Stimulated activated naive CD4-positive, alpha-beta T cell treated with Interleukin-2 at 50 U/mL for 16 hours (primary cell): ENCODE measurements at regions not wholly inside any gene's neighbourhood (a gene's known extent, or its start where the extent isn't known, plus 50 kb on each side); places are given as distances from the start of the nearest gene placed in this dataset.

Experiments used
- DNase-seq: peaks from one replicate; lab custom pipeline; 2025; lab: John Stamatoyannopoulos, UW

DNA sequence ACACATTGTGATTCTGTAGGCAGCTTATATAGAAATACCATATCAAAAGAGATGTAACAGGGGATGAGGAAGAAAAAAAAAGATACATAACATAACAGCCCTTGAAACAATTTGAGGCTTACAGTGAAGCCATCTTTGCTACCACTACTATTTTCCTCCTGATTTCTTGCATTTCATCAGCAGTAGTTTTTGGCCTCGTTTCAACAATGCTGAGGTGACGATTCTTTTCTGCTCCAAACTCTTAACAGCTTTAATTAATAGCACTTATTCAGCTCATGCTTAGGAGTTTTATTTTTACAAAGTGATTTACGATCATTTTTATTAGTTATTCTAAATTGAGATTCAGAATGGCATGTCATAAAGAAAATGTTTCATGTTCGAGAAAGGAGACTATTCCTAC is 163.2 kb downstream of the DCK start:
- DNase-seq, result no peak

DNA sequence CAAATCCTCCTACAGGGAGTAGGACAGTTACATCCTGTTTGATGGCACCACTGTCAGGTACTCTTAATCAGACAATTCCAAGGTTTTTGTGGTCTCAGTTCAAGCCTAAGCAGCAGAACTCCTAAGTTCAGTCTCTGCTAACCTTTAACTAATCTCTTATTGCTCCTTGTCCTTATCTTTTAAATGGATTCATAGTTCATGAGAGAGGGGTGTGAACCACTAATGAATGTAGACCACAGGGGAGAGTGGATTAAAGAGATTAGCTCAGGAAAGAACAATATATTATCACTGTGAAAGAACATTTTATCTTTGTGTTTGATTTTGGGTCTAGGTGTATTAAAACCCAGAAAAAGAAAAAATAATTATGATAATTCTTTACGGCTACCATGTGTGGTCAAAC is 168.9 kb downstream of the DCK start:
- DNase-seq, result no peak

DNA sequence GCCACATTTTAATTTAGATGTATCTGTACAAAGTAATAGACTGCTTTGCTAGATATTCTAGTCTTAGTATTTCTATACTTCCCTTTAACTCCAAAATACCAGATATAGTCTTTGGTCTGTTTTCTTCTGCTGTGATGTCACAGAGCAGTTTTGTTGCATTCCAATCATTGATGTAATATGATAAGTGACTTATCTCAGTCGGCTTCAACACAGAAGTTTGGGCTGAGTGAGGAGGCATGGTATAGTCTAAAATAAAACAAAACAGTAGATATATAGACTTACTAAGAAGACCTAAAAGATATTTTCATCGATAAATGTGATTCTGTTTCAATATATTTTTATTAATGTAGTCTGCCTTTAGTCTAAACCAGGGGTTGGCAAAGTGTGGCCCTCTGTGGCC is 169.9 kb downstream of the DCK start:
- DNase-seq, result no peak

DNA sequence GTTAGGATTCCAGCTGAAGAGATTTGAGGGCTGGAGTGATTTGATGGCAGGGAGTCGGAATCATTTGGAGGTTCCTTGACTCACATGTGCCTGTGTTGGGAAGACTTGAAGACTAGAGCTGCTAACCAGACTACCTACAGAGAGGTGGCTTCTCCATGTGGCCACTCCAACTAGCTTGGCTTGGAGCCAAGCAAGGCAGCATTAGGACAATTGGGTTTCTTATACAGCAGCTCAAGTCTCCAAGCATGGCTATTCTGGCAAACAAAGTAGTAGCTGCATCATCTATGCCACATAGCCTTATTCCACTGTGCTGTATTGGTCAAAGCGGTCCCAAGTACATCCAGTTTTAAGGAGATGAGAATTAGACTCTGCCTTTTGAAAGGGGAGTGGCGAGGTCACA is 171.7 kb upstream of the SLC4A4 start:
- DNase-seq, result no peak

- DNase-seq, result no peak
Measured at GRCh38 chr4:71171592-71171991, 167.2 kb upstream of the SLC4A4 start.

- DNase-seq, result no peak
Measured at GRCh38 chr4:71181332-71181731, 157.5 kb upstream of the SLC4A4 start.

GRCh38 chr4:71184195-71184781 is 154.5 kb upstream of the SLC4A4 start:
- peak; percentile 21 for DNase-seq

DNA sequence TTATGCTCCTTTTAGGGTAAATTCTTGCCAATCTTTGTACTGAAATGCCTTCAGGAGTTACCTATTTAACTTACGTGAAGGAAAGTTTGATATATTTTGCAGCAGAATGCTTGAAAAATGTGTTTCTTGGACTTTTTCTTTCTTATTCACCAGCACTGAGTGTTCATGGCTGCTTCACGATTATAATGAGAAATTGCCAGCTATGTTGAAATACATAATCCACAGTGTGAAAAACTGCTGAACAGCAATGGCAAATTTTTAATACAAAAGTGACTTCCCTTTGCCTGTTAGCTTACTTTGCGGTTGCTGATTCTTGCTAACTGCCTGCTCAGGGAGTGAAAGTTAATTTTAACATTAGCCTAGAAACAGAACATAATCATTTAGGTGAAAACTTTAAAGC is 153.8 kb upstream of the SLC4A4 start:
- DNase-seq, result no peak

DNA sequence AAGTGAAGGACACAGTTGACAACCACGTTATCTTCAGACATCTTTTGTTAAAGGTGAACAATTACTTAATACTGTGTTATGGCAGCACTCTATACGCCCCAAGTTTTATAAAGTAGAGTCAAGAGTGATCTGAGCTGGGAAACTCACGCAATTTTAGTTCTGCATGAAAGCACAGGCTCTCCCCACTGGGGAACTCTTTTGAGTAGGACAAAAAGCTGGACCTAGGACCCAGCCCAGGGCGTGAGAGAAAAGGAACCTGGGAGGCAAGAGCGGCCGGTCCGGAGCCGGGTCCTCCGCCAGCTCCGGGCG is 152.6 kb upstream of the SLC4A4 start:
- DNase-seq, result no peak

GRCh38 chr4:71186566-71187403 is 152.0 kb upstream of the SLC4A4 start:
- peak; percentile 12 for DNase-seq

DNA sequence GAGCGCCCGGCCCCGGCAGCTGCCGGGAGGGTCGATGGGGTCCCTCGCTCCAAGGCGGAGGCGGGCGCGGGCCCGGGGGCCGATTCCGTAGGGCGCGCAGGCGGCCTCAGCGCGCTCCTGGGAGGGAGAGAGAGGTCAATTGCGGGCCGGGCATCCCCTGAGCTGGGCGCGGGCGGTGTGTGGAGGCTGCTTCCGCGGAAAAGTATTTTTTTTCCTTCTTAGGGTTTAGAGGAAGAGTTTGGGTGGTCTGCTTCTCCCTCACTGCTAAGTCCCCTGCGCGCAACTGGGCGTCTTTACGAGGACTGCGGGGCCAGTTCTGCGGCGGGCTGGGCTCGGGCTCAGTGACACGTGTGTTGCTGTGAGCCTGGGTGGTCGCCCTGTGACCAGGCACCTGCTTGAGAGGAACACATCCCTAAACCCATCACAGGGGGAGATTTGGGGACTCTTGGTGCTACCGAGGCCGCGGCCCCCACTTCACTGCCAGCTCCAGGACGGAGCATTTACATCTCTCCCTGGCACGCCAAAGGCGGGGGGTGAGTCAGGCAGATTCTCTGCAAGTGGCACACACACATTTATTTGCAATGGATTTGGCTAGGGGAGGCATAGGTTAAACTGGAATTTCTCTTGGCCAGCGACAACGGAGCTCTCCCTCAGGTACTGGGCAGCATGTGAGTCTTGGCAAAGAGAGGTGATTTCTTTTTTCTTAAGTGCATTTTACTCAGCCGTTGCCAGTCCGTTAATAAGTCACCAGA is 151.2 kb upstream of the SLC4A4 start:
- peak; percentile 2 for DNase-seq

DNA sequence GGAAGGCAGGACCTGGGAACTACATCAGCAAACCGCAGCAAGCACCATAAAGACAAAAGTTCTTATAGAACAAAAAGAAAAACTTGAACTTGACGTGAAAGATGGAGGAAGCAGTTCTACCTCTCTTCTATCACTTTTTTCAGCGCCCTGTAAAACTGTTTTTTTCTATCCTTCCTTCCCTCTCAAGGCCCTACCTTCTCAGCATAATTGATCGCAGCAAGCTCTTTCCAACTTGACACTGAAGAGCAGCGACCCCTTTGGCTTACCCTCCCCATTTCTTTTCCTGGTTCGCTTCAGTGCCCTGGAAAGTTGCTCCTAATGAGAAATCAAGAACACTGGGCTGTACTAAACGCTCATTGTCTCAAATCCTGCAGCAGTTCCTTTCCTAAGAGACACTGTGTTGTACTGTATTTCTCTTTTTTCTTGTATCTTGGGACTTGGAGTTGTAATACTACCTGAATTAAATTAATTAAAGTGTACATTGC is 150.6 kb upstream of the SLC4A4 start:
- DNase-seq, result no peak

DNA sequence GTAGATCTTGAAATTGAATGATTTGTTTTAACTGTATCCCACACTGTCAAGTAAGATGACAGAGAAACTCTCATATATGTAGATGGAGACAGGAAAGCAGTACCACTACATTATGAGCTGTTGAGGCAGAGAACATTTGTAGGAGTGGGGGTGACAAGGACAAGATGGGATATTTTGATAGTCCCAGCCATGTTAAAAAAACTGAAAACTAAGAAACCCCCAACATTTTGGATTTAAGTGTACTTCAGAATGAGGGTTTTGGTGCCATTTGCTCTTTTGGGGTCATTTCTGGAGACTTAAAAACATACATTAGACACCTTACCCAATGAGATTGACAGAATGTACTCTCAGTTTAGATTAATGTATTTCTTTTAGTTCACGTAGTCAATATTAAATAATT is 149.9 kb upstream of the SLC4A4 start:
- no peak for DNase-seq

DNA sequence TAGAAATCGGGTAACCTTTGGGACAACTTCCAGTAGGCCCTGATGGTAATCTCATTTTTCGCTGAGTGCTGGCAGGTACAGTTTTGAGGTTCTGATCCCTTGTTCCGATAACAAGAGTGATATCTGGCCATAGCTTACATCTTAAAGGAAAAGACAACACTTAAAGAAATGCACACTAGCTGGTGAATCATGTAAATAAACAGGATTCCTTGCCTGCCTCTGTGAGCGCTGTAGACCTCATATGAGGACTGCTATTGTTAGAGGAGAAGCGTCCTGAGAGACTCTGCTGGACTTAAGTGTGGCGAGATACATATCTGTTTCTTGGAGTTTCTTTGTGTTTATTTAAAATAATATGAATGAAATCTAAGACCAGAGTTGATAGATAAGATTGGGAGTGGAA is 149.3 kb upstream of the SLC4A4 start:
- no peak for DNase-seq

DNA sequence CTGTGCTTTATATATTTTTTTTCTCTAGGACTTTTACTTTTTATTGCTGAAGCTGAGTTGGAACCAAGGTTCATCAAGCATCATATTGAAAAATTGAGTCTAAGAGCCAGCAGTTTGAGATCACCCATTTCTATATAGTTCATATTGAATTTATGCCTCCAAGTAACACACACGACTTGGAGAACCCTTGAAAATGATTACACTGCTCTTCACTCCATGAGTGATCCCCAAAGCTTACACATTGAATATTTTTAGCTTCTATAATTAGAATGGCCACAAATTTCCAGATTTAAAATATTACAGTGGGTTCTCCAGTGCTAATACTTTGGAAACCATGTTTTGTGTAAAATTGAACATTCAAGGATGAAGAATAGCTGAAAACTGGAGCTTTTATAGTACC is 144.4 kb upstream of the SLC4A4 start:
- no peak for DNase-seq

- DNase-seq, result no peak
Measured at GRCh38 chr4:71195924-71196323, 142.9 kb upstream of the SLC4A4 start.

- DNase-seq, result no peak
Measured at GRCh38 chr4:71198958-71199357, 139.9 kb upstream of the SLC4A4 start.

DNA sequence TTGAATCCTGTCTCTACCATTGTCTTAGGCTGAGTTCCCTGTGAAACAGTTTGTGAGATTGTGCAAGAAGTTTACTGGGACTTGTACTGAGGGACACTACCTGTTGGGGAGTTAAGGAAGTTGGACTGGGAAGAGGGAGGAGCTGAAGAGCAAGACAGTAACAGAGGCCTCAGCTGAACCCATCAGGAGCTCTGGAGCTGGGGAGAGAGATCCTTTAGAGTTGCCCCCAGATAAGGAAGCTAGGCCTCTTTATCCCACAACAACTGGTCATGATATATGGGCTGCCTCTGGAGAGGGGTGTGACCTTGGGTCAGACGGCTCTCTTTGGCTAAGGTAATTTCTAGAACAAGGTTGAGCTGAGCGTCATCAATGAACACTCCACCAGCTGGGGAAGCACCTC is 137.8 kb upstream of the SLC4A4 start:
- DNase-seq, result no peak

DNA sequence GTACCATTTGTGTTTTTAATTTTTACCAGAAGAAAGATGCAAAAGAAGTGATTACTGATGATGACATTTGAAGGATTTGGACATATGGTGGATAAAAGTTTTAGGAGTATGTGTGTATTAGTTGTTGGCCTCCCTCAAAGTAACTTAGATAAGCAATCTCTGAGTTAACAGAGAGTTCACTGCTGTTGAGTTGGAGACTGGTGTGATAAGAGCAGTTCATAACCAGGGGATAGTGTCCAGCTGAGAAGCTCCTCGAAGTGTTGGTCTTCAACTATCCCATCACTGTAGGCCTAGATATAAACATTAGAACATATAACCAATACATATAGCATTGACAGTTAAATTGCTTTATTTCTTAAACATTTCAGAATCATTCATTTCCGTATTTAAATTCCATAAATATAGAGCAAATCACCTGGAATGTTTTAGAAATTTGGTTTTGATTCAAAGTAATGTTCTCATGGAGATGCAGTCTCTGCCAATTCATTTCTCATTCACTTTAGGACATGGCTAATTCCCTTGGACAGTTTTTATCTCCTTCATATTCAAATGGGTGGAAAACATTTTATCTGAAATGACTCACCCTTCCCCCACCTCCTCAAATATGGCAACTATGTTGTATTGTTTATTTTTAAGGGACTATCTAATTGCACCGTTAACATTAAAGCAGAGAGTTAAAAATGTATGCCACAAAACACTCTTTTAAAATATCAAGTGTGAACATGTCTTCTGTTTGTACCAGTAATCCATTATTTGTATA is 136.8 kb upstream of the SLC4A4 start:
- no peak for DNase-seq

DNA sequence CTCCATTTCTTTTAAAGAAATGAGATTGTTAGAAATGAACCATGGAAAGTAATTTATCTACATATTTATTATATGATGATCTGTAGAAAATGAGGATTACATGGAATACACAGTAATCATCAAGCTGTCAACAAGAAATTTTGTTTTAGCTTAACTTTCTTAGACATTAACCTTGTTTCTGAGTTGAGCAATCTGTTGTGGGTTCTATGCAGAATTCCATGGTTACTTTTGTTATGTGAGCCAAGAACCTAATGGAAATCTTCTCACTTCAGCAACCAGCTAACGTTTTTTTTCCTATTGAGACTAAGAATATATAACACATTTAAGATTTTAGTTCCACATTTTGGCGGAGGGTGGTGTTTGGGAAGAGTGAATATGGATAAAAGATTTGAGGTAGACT is 136.1 kb upstream of the SLC4A4 start:
- no peak for DNase-seq

DNA sequence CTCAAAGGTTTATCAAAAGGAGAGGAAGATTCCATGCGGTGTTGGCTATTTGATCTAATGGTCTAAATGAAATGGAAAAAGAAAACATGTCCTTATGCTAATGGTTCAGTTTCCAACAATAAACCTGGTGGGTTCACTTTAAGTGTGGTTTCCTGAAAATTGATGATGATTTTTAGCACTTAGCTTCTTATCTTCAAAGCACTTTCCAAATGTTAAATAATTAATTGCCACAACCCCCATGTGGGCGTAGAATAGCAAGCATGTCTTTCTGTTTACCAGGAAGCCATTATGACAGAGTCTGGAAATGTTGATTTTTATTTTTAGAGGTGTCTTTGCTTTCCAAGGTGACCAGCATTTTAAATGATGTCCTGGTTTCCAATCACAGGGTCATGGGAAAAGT is 134.8 kb upstream of the SLC4A4 start:
- DNase-seq, result no peak

GRCh38 chr4:71206763-71207162 is 132.1 kb upstream of the SLC4A4 start:
- DNase-seq, result no peak
